CD14-positive monocyte (primary cell): ENCODE measurements at regions not wholly inside any gene's neighbourhood (a gene's known extent, or its start where the extent isn't known, plus 50 kb on each side); places are given as distances from the start of the nearest gene placed in this dataset.
"Not testable (repeated sequence)": the region's sequence is repeated elsewhere in the genome, so short reads cannot be mapped to it uniquely, and the experiment has no call there.

Experiments used
- DNase-seq, 3 donors: peaks; one replicate each; pipeline ENCODE4 v3.0.0-alpha.2; 2011 to 2022
- H2AFZ ChIP-seq: 2 replicates; pipeline ENCODE4 v1.6.0; 2012; ENCODE audit warnings: mild to moderate bottlenecking, low read depth, low read length, inconsistent platforms; ENCODE audit not compliant: insufficient read depth, poor library complexity, severe bottlenecking
- H3K27ac ChIP-seq, 2 donors: 1 replicate in 1 of 2; 2 replicates in 1 of 2; pipeline ENCODE4 v1.5.1; 2012 to 2013; ENCODE audit warnings: low read length in 2 of 2, control low read depth in 1 of 2, inconsistent platforms in 1 of 2, low read depth in 1 of 2, mild to moderate bottlenecking in 1 of 2
- H3K27me3 ChIP-seq, 2 donors: one replicate each; pipeline versions ENCODE4 v1.6.0 to v1.6.1; 2011 to 2013; ENCODE audit warnings: low read length in 2 of 2; ENCODE audit not compliant: control insufficient read depth in 2 of 2, insufficient read depth in 2 of 2
- H3K36me3 ChIP-seq, 2 donors: replicated peaks in 1 of 2; 1 replicate in 1 of 2; 2 replicates in 1 of 2; pipeline versions ENCODE4 v1.5.1 to v1.6.1; 2012 to 2013; ENCODE audit warnings: low read length in 2 of 2, control low read depth in 1 of 2, inconsistent platforms in 1 of 2, mild to moderate bottlenecking in 1 of 2; ENCODE audit not compliant: insufficient read depth in 2 of 2, control insufficient read depth in 1 of 2
- H3K4me1 ChIP-seq, 2 donors: 1 replicate in 1 of 2; 2 replicates in 1 of 2; pipeline versions ENCODE4 v1.5.1 to v1.6.1; 2012 to 2013; ENCODE audit warnings: low read length in 2 of 2, control low read depth in 1 of 2, inconsistent platforms in 1 of 2, mild to moderate bottlenecking in 1 of 2, moderate library complexity in 1 of 2; ENCODE audit not compliant: insufficient read depth in 2 of 2, control insufficient read depth in 1 of 2
- H3K4me2 ChIP-seq: replicated peaks from 2 replicates; pipeline ENCODE3; 2012; ENCODE audit warnings: low read length, moderate library complexity, mild to moderate bottlenecking; ENCODE audit not compliant: poor library complexity, severe bottlenecking; ENCODE audit errors: extremely low read depth
- H3K4me3 ChIP-seq, 3 experiments: fragments of 200-600 bp in 1 of 3; sonication (generic) in 1 of 3; replicated peaks in 1 of 3; 1 replicate in 2 of 3; 2 replicates in 1 of 3; pipeline ENCODE4 v1.5.1; 2011 to 2013; ENCODE audit warnings: low read length in 3 of 3, mild to moderate bottlenecking in 3 of 3, control low read depth in 2 of 3, low read depth in 2 of 3, inconsistent platforms in 1 of 3, moderate library complexity in 1 of 3
- H3K79me2 ChIP-seq: 2 replicates; pipeline ENCODE4 v1.6.0; 2012; ENCODE audit warnings: mild to moderate bottlenecking, control low read depth, inconsistent platforms, low read length, moderate library complexity; ENCODE audit not compliant: insufficient read depth
- H3K9ac ChIP-seq: 2 replicates; pipeline ENCODE4 v1.6.0; 2017; ENCODE audit warnings: low read length, mild to moderate bottlenecking; ENCODE audit not compliant: insufficient read depth, poor library complexity, severe bottlenecking
- H3K9me3 ChIP-seq, 2 donors: replicated peaks in 1 of 2; 1 replicate in 1 of 2; 2 replicates in 1 of 2; pipeline versions ENCODE4 v1.5.1 to v1.6.1; 2012 to 2013; ENCODE audit warnings: low read length in 2 of 2, control low read depth in 1 of 2; ENCODE audit not compliant: control insufficient read depth in 1 of 2, insufficient read depth in 1 of 2
- H4K20me1 ChIP-seq: 2 replicates; pipeline ENCODE4 v1.6.0; 2012; ENCODE audit warnings: mild to moderate bottlenecking, low read length, control low read depth, moderate library complexity; ENCODE audit not compliant: insufficient read depth
- H3K27ac Mint-ChIP-seq, 7 donors: one replicate each; pipeline ENCODE4 v1.8.0; 2020; ENCODE audit warnings: mild to moderate bottlenecking in 7 of 7, mixed read lengths in 7 of 7, moderate library complexity in 6 of 7, inconsistent platforms in 2 of 7
- H3K27me3 Mint-ChIP-seq, 3 donors: one replicate each; pipeline ENCODE4 v1.8.0; 2021 to 2022; ENCODE audit warnings: low read depth in 3 of 3, mild to moderate bottlenecking in 3 of 3, mixed read lengths in 3 of 3, moderate library complexity in 3 of 3, inconsistent platforms in 1 of 3
- H3K36me3 Mint-ChIP-seq, 2 donors: one replicate each; pipeline ENCODE4 v1.8.0; 2020; ENCODE audit warnings: mixed read lengths in 2 of 2, inconsistent platforms in 1 of 2, mild to moderate bottlenecking in 1 of 2
- H3K4me1 Mint-ChIP-seq: one replicate; pipeline ENCODE4 v1.8.0; 2020; ENCODE audit warnings: mild to moderate bottlenecking, mixed read lengths
- H3K4me3 Mint-ChIP-seq, 2 donors: one replicate each; pipeline ENCODE4 v1.8.0; 2020; ENCODE audit warnings: mild to moderate bottlenecking in 2 of 2, mixed read lengths in 2 of 2, moderate library complexity in 1 of 2
- H3K9me3 Mint-ChIP-seq, 7 donors: one replicate each; pipeline ENCODE4 v1.8.0; 2020 to 2022; ENCODE audit warnings: mixed read lengths in 7 of 7, mild to moderate bottlenecking in 6 of 7, moderate library complexity in 6 of 7, inconsistent platforms in 2 of 7
- CTCF ChIP-seq: fragments of 200-600 bp; IDR thresholded peaks from one replicate; pipeline ENCODE4 v1.8.0; 2022; ENCODE audit warnings: antibody characterized with exemption, mild to moderate bottlenecking
- WGBS: methylation state at CpG from one replicate; pipeline ENCODE4 v1.1.5; 2013; ENCODE audit warnings: missing lambda C conversion rate; ENCODE audit not compliant: insufficient coverage; 5-methylcytosine and 5-hydroxymethylcytosine counted together
- intact Hi-C, 2 donors: fragments of 100-400 bp; cut with micrococcal nuclease; formaldehyde crosslinking; loops; one replicate each; pipeline versions ENCODE4 v1.15.0 to v1.15.1; 2023

- no peak overlapping the region for H3K9ac ChIP-seq
- Mint-ChIP-seq H3K4me3 (peak overlapping the region in 1 of 2 donors; percentile 9), H3K27ac (peak overlapping the region in 3 of 7 donors; percentile 25 to 75 (median 71)), H3K27me3 (peaks cover 2 to 4% (median 2%) of the 10 kb centered on the region in 3 donors), H3K4me1 (peaks cover 17% of the 10 kb centered on the region), H3K36me3 (no peaks in the 10 kb centered on the region), H3K9me3 (peaks cover 0 to 10% (median 8%) of the 10 kb centered on the region in 7 donors)
- intact Hi-C loops = no loop called here
- H3K9me3 ChIP-seq = peaks cover 0 to 5% of the 10 kb centered on the region in 2 donors
- peaks cover 17 to 32% of the 10 kb centered on the region in 2 donors for H3K4me1 ChIP-seq
- H4K20me1 ChIP-seq = no peaks in the 10 kb centered on the region
- peak in 2 of 3 donors; percentile 27 to 64 for DNase-seq
- no peaks in the 10 kb centered on the region for H3K27me3 ChIP-seq
- 0% methylated on average over 1 of the region's 5 CpGs for WGBS
- H3K79me2 ChIP-seq = no peaks in the 10 kb centered on the region
- H3K4me2 ChIP-seq = peak overlapping the region; percentile 19
- no peak overlapping the region for H2AFZ ChIP-seq
- no peak overlapping the region for H3K4me3 ChIP-seq
- H3K27ac ChIP-seq = peak overlapping the region in 1 of 2 donors; percentile 9
- no peaks in the 10 kb centered on the region for H3K36me3 ChIP-seq
- no peak for TF ChIP-seq CTCF
Measured at GRCh38 chr3:23726811-23727548, 78.8 kb upstream of the UBE2E1 start.

DNA sequence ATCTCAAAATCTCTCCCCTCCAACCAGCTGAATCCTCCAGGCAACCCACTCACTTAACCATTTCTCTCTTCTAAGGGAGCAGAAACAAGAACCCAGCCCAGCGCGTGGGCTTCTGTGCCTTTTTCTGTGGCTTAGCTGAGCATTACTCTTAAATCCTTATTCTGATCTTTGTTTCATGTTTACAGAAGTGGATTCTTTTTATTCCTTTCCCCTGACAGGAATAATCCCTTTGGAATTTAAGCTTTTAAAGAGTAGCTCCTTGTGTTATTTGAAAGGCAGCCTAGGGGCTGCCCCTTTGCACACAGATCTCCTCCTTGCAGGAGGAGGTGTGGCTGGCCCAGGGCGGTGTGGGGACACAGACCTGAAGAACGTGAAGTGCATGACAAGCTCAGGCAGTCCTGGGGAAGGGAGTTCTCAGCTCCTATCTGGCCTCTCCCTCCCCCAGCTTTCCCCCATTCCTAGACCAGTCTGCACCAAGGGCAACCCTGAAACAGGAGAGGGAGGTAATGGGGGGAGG, 77.1 kb upstream of the UBE2E1 start:
- Histone ChIP-seq H2AFZ (no peak overlapping the region), H3K79me2 (no peaks in the 10 kb centered on the region), H3K9ac (no peak overlapping the region), H3K4me2 (no peak overlapping the region), H3K9me3 (peaks cover 0 to 3% of the 10 kb centered on the region in 2 donors), H3K27ac (no peak overlapping the region), H3K4me1 (peaks cover 17 to 30% of the 10 kb centered on the region in 2 donors), H3K27me3 (no peaks in the 10 kb centered on the region), H3K4me3 (no peak overlapping the region), H3K36me3 (no peaks in the 10 kb centered on the region), H4K20me1 (no peaks in the 10 kb centered on the region)
- intact Hi-C loops = no loop called here
- no peak for TF ChIP-seq CTCF
- H3K4me1 Mint-ChIP-seq = peaks cover 17% of the 10 kb centered on the region
- WGBS = 100% methylated on average over 2 of the region's 4 CpGs
- peaks cover 0 to 4% (median 3%) of the 10 kb centered on the region in 7 donors for H3K9me3 Mint-ChIP-seq
- no peaks in the 10 kb centered on the region for H3K36me3 Mint-ChIP-seq
- no peak for DNase-seq
- H3K27ac Mint-ChIP-seq = peak overlapping the region in 1 of 7 donors; percentile 10
- H3K4me3 Mint-ChIP-seq = no peak overlapping the region
- peaks cover 2 to 6% (median 2%) of the 10 kb centered on the region in 3 donors for H3K27me3 Mint-ChIP-seq

GRCh38 chr3:23729362-23729761, 76.4 kb upstream of the UBE2E1 start:
- H3K36me3 Mint-ChIP-seq, H3K36me3 ChIP-seq, H3K27me3 ChIP-seq, DNase-seq, H3K4me3 ChIP-seq, H3K9me3 ChIP-seq, H3K79me2 ChIP-seq, intact Hi-C loops, H3K4me1 Mint-ChIP-seq, H3K27ac Mint-ChIP-seq, H3K9ac ChIP-seq, H3K9me3 Mint-ChIP-seq, H3K4me3 Mint-ChIP-seq, H3K27ac ChIP-seq, H2AFZ ChIP-seq, H3K27me3 Mint-ChIP-seq, H4K20me1 ChIP-seq, H3K4me2 ChIP-seq: not testable (repeated sequence)
- WGBS = 89% methylated on average over 2 of the region's 6 CpGs
- H3K4me1 ChIP-seq = peaks cover 10 to 23% of the 10 kb centered on the region in 2 donors
